GM19452 (cell line): ENCODE measurements at regions not wholly inside any gene's neighbourhood (a gene's known extent, or its start where the extent isn't known, plus 50 kb on each side); places are given as distances from the start of the nearest gene placed in this dataset.
"Not testable (repeated sequence)": the region's sequence is repeated elsewhere in the genome, so short reads cannot be mapped to it uniquely, and the experiment has no call there.

Source experiments
- ATAC-seq: cut with Tn5 transposase; IDR thresholded peaks from one replicate; pipeline ENCODE4 v1.9.1; 2021; ENCODE audit not compliant: unreplicated experiment

- no peak for ATAC-seq
These were observed 167.1 kb upstream of the CNKSR2 start for GRCh38 chrX:21207080-21207479.

GRCh38 chrX:21219208-21219607, 155.0 kb upstream of the CNKSR2 start:
- ATAC-seq, result not testable (repeated sequence)

GRCh38 chrX:21225643-21226042, 148.6 kb upstream of the CNKSR2 start:
- ATAC-seq, result no peak

GRCh38 chrX:21228974-21229373, 145.2 kb upstream of the CNKSR2 start:
- ATAC-seq, result not testable (repeated sequence)

GRCh38 chrX:21255032-21255618, 119.1 kb upstream of the CNKSR2 start:
- peak; percentile 97 for ATAC-seq

- ATAC-seq, result no peak
These were observed 107.3 kb upstream of the CNKSR2 start for GRCh38 chrX:21266949-21267348.

GRCh38 chrX:21276736-21277433, 97.3 kb upstream of the CNKSR2 start:
- ATAC-seq, result no peak

GRCh38 chrX:21289232-21289631, 85.0 kb upstream of the CNKSR2 start:
- ATAC-seq, result no peak

- ATAC-seq, result no peak
These were observed 78.9 kb upstream of the CNKSR2 start for GRCh38 chrX:21295246-21295820.

- no peak for ATAC-seq
These were observed 68.3 kb upstream of the CNKSR2 start for GRCh38 chrX:21305799-21306336.

- ATAC-seq, result no peak
These were observed 54.9 kb upstream of the CNKSR2 start for GRCh38 chrX:21319323-21319722.
